GM23338 (cell line): ENCODE measurements at regions not wholly inside any gene's neighbourhood (a gene's known extent, or its start where the extent isn't known, plus 50 kb on each side); places are given as distances from the start of the nearest gene placed in this dataset.

Experiments
- ATAC-seq: fragments of 200-7000 bp; cut with Tn5 transposase; 3 replicates; pipeline ENCODE4 v1.9.1; 2020
- DNase-seq: peaks from one replicate; pipeline ENCODE4 v3.0.0-alpha.2; 2015; ENCODE audit warnings: low spot score
- H2AFZ ChIP-seq: fragments of 200-600 bp; sonication (generic); 2 replicates; pipeline ENCODE4 v1.8.0; 2016; ENCODE audit warnings: antibody characterized with exemption, mild to moderate bottlenecking, moderate library complexity
- H3F3A ChIP-seq: fragments of 200-600 bp; sonication (generic); replicated peaks from 2 replicates; pipeline ENCODE4 v1.8.0; 2017; ENCODE audit warnings: antibody characterized with exemption, mixed run types, low read depth
- H3K27ac ChIP-seq: fragments of 200-600 bp; sonication (generic); 2 replicates; pipeline ENCODE4 v1.6.1; 2016; ENCODE audit warnings: low read depth
- H3K27me3 ChIP-seq: fragments of 200-600 bp; sonication (generic); 2 replicates; pipeline ENCODE4 v1.8.0; 2016; ENCODE audit warnings: mild to moderate bottlenecking, mixed run types, moderate library complexity; ENCODE audit not compliant: insufficient read depth
- H3K36me3 ChIP-seq: fragments of 200-600 bp; sonication (generic); 2 replicates; pipeline ENCODE4 v1.8.0; 2016; ENCODE audit warnings: mild to moderate bottlenecking; ENCODE audit not compliant: insufficient read depth
- H3K4me1 ChIP-seq: fragments of 200-600 bp; sonication (generic); 2 replicates; pipeline ENCODE4 v1.8.0; 2016; ENCODE audit warnings: mild to moderate bottlenecking, moderate library complexity; ENCODE audit not compliant: insufficient read depth
- H3K4me2 ChIP-seq: fragments of 200-600 bp; sonication (generic); 2 replicates; pipeline ENCODE4 v1.7.1; 2017; ENCODE audit warnings: mixed run types
- H3K4me3 ChIP-seq: fragments of 200-600 bp; sonication (generic); 2 replicates; pipeline ENCODE4 v1.6.1; 2016; ENCODE audit warnings: mixed run types
- H3K79me2 ChIP-seq: fragments of 200-600 bp; sonication (generic); replicated peaks from 2 replicates; pipeline ENCODE4 v1.8.0; 2017; ENCODE audit warnings: mild to moderate bottlenecking; ENCODE audit not compliant: insufficient read depth
- H3K9me2 ChIP-seq: fragments of 200-600 bp; sonication (generic); 2 replicates; pipeline ENCODE4 v1.8.0; 2017; ENCODE audit not compliant: insufficient read depth
- H4K20me1 ChIP-seq: fragments of 200-600 bp; sonication (generic); replicated peaks from 2 replicates; pipeline ENCODE4 v1.8.0; 2017; ENCODE audit warnings: mild to moderate bottlenecking; ENCODE audit not compliant: insufficient read depth
- H3K27ac Mint-ChIP-seq: 2 replicates; pipeline ENCODE4 v1.8.0; 2020; ENCODE audit warnings: inconsistent platforms, mild to moderate bottlenecking, moderate library complexity, mixed read lengths
- H3K27me3 Mint-ChIP-seq: 3 replicates; pipeline ENCODE4 v1.8.0; 2022; ENCODE audit warnings: low read depth, mild to moderate bottlenecking, moderate library complexity, mixed read lengths, inconsistent platforms; ENCODE audit not compliant: insufficient read depth, poor library complexity
- H3K36me3 Mint-ChIP-seq: 3 replicates; pipeline ENCODE4 v1.8.0; 2021; ENCODE audit warnings: low read depth, mild to moderate bottlenecking, inconsistent platforms, moderate library complexity, mixed read lengths
- H3K4me1 Mint-ChIP-seq: 3 replicates; pipeline ENCODE4 v1.8.0; 2020; ENCODE audit warnings: mild to moderate bottlenecking, inconsistent platforms, mixed read lengths
- H3K4me3 Mint-ChIP-seq: 3 replicates; pipeline ENCODE4 v1.8.0; 2021; ENCODE audit warnings: moderate library complexity, mild to moderate bottlenecking, inconsistent platforms, mixed read lengths
- H3K9me3 Mint-ChIP-seq: 3 replicates; pipeline ENCODE4 v1.8.0; 2020; ENCODE audit warnings: moderate library complexity, mild to moderate bottlenecking, inconsistent platforms, mixed read lengths
- CREB1 ChIP-seq: fragments of 250-450 bp; sonication (Bioruptor Pico); IDR thresholded peaks from 2 replicates; pipeline ENCODE4 v1.5.0; 2020; ENCODE audit warnings: low read depth, mild to moderate bottlenecking, moderate library complexity
- EZH2 ChIP-seq: fragments of 200-600 bp; sonication (generic); IDR thresholded peaks from one replicate; pipeline ENCODE4 v1.8.0; 2017; ENCODE audit warnings: antibody characterized with exemption, mild to moderate bottlenecking, low read depth; ENCODE audit not compliant: unreplicated experiment
- EZH2phosphoT487 ChIP-seq: fragments of 200-600 bp; sonication (generic); IDR thresholded peaks from one replicate; pipeline ENCODE4 v1.8.1; 2018; ENCODE audit warnings: antibody characterized with exemption; ENCODE audit not compliant: unreplicated experiment
- JUNB ChIP-seq: IDR thresholded peaks from one replicate; pipeline ENCODE4 v1.6.1; 2016; ENCODE audit warnings: antibody characterized with exemption; ENCODE audit not compliant: unreplicated experiment
- NANOG ChIP-seq: IDR thresholded peaks from 2 replicates; pipeline ENCODE4 v1.6.1; 2016; ENCODE audit warnings: antibody characterized with exemption, borderline replicate concordance
- STAT1 ChIP-seq: IDR thresholded peaks from one replicate; pipeline ENCODE4 v1.6.1; 2016; ENCODE audit warnings: antibody characterized with exemption; ENCODE audit not compliant: unreplicated experiment
- ZNF114 ChIP-seq: fragments of 250-450 bp; sonication (Bioruptor Pico); IDR thresholded peaks from 2 replicates; pipeline ENCODE4 v1.5.0; 2020; ENCODE audit warnings: mild to moderate bottlenecking, moderate library complexity
- ZNF331 ChIP-seq: fragments of 250-450 bp; sonication (Bioruptor Pico); IDR thresholded peaks from 2 replicates; pipeline ENCODE4 v1.5.0; 2020; ENCODE audit warnings: low read depth, mild to moderate bottlenecking, moderate library complexity
- TF ChIP-seq, protein P1 (sequence below): IDR thresholded peaks from one replicate; pipeline ENCODE4 v1.6.1; 2018; ENCODE audit warnings: antibody characterized with exemption; ENCODE audit not compliant: unreplicated experiment
- TF ChIP-seq, protein P2 (sequence below), 2 experiments: fragments of 200-600 bp in 1 of 2; sonication (generic) in 1 of 2; conservative IDR thresholded peaks; 2 replicates each; pipeline versions ENCODE4 v1.5.1 to v1.6.1; 2016 to 2017; ENCODE audit warnings: antibody characterized with exemption in 2 of 2, low read depth in 2 of 2, mild to moderate bottlenecking in 2 of 2, moderate library complexity in 1 of 2
- TF ChIP-seq, protein P3 (sequence below): fragments of 250-450 bp; sonication (Bioruptor Pico); IDR thresholded peaks from 2 replicates; pipeline ENCODE4 v1.5.0; 2020; ENCODE audit warnings: mild to moderate bottlenecking, moderate library complexity
- TF ChIP-seq, protein P4 (sequence below): IDR thresholded peaks from 2 replicates; pipeline ENCODE4 v1.6.1; 2016; ENCODE audit warnings: antibody characterized with exemption

DNA sequence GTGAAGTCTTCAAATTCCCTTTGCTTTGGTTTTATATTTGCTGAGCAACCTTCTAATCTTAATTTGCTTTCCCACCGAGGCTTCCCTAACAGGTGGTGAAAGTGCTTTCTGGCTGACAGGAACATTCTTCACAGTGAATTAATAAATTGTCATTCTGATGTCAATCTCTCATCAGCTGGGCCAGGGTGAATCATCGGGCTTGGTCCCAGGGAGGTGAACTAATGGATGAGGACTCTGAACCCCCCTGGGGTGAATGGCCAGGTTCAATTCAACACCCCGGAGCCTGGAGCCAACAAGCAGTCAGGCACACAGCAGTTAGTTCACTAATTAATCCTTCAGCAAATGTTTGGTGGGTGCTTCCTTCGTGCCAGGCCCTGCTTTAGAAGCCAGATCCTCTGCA is 155.4 kb upstream of the PDGFD start:
- no peak overlapping the region for H3K4me3 Mint-ChIP-seq
- no peaks in the 10 kb centered on the region for H3K36me3 Mint-ChIP-seq
- H3K4me2 ChIP-seq, result no peak overlapping the region
- H3K9me2 ChIP-seq, result peaks cover 3% of the 10 kb centered on the region; the same call in 1 of the 2 replicates
- no peaks in the 10 kb centered on the region for H3K9me3 Mint-ChIP-seq
- H3K79me2 ChIP-seq, result no peaks in the 10 kb centered on the region
- H3K4me1 ChIP-seq, result no peaks in the 10 kb centered on the region
- H3K4me3 ChIP-seq, result no peak overlapping the region
- TF ChIP-seq NANOG (no peak), EZH2phosphoT487 (no peak), EZH2 (no peak), ZNF331 (CRISPR knock-in tag) (no peak), STAT1 (no peak), JUNB (no peak), CREB1 (CRISPR knock-in tag) (no peak), ZNF114 (no peak)
- TF ChIP-seq, protein P1, sequence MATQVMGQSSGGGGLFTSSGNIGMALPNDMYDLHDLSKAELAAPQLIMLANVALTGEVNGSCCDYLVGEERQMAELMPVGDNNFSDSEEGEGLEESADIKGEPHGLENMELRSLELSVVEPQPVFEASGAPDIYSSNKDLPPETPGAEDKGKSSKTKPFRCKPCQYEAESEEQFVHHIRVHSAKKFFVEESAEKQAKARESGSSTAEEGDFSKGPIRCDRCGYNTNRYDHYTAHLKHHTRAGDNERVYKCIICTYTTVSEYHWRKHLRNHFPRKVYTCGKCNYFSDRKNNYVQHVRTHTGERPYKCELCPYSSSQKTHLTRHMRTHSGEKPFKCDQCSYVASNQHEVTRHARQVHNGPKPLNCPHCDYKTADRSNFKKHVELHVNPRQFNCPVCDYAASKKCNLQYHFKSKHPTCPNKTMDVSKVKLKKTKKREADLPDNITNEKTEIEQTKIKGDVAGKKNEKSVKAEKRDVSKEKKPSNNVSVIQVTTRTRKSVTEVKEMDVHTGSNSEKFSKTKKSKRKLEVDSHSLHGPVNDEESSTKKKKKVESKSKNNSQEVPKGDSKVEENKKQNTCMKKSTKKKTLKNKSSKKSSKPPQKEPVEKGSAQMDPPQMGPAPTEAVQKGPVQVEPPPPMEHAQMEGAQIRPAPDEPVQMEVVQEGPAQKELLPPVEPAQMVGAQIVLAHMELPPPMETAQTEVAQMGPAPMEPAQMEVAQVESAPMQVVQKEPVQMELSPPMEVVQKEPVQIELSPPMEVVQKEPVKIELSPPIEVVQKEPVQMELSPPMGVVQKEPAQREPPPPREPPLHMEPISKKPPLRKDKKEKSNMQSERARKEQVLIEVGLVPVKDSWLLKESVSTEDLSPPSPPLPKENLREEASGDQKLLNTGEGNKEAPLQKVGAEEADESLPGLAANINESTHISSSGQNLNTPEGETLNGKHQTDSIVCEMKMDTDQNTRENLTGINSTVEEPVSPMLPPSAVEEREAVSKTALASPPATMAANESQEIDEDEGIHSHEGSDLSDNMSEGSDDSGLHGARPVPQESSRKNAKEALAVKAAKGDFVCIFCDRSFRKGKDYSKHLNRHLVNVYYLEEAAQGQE, result no peak
- TF ChIP-seq, protein P2, sequence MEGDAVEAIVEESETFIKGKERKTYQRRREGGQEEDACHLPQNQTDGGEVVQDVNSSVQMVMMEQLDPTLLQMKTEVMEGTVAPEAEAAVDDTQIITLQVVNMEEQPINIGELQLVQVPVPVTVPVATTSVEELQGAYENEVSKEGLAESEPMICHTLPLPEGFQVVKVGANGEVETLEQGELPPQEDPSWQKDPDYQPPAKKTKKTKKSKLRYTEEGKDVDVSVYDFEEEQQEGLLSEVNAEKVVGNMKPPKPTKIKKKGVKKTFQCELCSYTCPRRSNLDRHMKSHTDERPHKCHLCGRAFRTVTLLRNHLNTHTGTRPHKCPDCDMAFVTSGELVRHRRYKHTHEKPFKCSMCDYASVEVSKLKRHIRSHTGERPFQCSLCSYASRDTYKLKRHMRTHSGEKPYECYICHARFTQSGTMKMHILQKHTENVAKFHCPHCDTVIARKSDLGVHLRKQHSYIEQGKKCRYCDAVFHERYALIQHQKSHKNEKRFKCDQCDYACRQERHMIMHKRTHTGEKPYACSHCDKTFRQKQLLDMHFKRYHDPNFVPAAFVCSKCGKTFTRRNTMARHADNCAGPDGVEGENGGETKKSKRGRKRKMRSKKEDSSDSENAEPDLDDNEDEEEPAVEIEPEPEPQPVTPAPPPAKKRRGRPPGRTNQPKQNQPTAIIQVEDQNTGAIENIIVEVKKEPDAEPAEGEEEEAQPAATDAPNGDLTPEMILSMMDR (conservative IDR thresholded peaks at IDR 0.05; ENCODE audit: low read depth in 2 of 2), result no peak
- TF ChIP-seq, protein P3, sequence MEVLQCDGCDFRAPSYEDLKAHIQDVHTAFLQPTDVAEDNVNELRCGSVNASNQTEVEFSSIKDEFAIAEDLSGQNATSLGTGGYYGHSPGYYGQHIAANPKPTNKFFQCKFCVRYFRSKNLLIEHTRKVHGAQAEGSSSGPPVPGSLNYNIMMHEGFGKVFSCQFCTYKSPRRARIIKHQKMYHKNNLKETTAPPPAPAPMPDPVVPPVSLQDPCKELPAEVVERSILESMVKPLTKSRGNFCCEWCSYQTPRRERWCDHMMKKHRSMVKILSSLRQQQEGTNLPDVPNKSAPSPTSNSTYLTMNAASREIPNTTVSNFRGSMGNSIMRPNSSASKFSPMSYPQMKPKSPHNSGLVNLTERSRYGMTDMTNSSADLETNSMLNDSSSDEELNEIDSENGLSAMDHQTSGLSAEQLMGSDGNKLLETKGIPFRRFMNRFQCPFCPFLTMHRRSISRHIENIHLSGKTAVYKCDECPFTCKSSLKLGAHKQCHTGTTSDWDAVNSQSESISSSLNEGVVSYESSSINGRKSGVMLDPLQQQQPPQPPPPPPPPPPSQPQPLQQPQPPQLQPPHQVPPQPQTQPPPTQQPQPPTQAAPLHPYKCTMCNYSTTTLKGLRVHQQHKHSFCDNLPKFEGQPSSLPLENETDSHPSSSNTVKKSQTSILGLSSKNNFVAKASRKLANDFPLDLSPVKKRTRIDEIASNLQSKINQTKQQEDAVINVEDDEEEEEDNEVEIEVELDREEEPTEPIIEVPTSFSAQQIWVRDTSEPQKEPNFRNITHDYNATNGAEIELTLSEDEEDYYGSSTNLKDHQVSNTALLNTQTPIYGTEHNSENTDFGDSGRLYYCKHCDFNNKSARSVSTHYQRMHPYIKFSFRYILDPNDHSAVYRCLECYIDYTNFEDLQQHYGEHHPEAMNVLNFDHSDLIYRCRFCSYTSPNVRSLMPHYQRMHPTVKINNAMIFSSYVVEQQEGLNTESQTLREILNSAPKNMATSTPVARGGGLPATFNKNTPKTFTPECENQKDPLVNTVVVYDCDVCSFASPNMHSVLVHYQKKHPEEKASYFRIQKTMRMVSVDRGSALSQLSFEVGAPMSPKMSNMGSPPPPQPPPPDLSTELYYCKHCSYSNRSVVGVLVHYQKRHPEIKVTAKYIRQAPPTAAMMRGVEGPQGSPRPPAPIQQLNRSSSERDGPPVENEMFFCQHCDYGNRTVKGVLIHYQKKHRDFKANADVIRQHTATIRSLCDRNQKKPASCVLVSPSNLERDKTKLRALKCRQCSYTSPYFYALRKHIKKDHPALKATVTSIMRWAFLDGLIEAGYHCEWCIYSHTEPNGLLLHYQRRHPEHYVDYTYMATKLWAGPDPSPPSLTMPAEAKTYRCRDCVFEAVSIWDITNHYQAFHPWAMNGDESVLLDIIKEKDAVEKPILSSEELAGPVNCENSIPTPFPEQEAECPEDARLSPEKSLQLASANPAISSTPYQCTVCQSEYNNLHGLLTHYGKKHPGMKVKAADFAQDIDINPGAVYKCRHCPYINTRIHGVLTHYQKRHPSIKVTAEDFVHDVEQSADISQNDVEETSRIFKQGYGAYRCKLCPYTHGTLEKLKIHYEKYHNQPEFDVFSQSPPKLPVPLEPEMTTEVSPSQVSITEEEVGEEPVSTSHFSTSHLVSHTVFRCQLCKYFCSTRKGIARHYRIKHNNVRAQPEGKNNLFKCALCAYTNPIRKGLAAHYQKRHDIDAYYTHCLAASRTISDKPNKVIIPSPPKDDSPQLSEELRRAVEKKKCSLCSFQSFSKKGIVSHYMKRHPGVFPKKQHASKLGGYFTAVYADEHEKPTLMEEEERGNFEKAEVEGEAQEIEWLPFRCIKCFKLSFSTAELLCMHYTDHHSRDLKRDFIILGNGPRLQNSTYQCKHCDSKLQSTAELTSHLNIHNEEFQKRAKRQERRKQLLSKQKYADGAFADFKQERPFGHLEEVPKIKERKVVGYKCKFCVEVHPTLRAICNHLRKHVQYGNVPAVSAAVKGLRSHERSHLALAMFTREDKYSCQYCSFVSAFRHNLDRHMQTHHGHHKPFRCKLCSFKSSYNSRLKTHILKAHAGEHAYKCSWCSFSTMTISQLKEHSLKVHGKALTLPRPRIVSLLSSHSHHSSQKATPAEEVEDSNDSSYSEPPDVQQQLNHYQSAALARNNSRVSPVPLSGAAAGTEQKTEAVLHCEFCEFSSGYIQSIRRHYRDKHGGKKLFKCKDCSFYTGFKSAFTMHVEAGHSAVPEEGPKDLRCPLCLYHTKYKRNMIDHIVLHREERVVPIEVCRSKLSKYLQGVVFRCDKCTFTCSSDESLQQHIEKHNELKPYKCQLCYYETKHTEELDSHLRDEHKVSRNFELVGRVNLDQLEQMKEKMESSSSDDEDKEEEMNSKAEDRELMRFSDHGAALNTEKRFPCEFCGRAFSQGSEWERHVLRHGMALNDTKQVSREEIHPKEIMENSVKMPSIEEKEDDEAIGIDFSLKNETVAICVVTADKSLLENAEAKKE, result no peak
- TF ChIP-seq, protein P4, sequence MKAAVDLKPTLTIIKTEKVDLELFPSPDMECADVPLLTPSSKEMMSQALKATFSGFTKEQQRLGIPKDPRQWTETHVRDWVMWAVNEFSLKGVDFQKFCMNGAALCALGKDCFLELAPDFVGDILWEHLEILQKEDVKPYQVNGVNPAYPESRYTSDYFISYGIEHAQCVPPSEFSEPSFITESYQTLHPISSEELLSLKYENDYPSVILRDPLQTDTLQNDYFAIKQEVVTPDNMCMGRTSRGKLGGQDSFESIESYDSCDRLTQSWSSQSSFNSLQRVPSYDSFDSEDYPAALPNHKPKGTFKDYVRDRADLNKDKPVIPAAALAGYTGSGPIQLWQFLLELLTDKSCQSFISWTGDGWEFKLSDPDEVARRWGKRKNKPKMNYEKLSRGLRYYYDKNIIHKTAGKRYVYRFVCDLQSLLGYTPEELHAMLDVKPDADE, result no peak
- H3K4me1 Mint-ChIP-seq, result no peaks in the 10 kb centered on the region
- no peak for ATAC-seq
- no peak overlapping the region for H3K27ac ChIP-seq
- H4K20me1 ChIP-seq, result no peaks in the 10 kb centered on the region
- H3K27ac Mint-ChIP-seq, result no peak overlapping the region
- H3K27me3 Mint-ChIP-seq, result no peaks in the 10 kb centered on the region
- peak overlapping the region; percentile 56; the same call in 1 of the 2 replicates for H2AFZ ChIP-seq
- no peaks in the 10 kb centered on the region for H3F3A ChIP-seq
- no peak for DNase-seq
- no peaks in the 10 kb centered on the region for H3K36me3 ChIP-seq
- no peaks in the 10 kb centered on the region for H3K27me3 ChIP-seq
